ENCODE measurements at regions not wholly inside any gene's neighbourhood (a gene's known extent, or its start where the extent isn't known, plus 50 kb on each side); places are given as distances from the start of the nearest gene placed in this dataset.

GRCh38 chr2:56624181-56624580, 440.4 kb downstream of the CCDC85A start:
- DNase-seq, result no peak

GRCh38 chr2:56626927-56627326, 443.1 kb downstream of the CCDC85A start:
- no peak for DNase-seq

GRCh38 chr2:56630286-56630685, 446.5 kb downstream of the CCDC85A start:
- no peak for DNase-seq

- no peak for DNase-seq
Observed at GRCh38 chr2:56647997-56648396, 464.2 kb downstream of the CCDC85A start.

GRCh38 chr2:56648802-56649201, 465.0 kb downstream of the CCDC85A start:
- DNase-seq, result no peak

- DNase-seq, result no peak
Observed at GRCh38 chr2:56654936-56655335, 471.1 kb downstream of the CCDC85A start.

- no peak for DNase-seq
Observed at GRCh38 chr2:56656826-56657225, 473.0 kb downstream of the CCDC85A start.

- DNase-seq, result no peak
Observed at GRCh38 chr2:56666777-56667176, 483.0 kb downstream of the CCDC85A start.

GRCh38 chr2:56671973-56672569, 488.3 kb downstream of the CCDC85A start:
- DNase-seq, result no peak

- no peak for DNase-seq
Observed at GRCh38 chr2:56674084-56674483, 490.3 kb downstream of the CCDC85A start.

GRCh38 chr2:56676966-56677365, 493.2 kb downstream of the CCDC85A start:
- no peak for DNase-seq

- no peak for DNase-seq
Observed at GRCh38 chr2:56680971-56681631, 497.3 kb downstream of the CCDC85A start.

GRCh38 chr2:56681659-56682396, 498.0 kb downstream of the CCDC85A start:
- no peak for DNase-seq

- DNase-seq, result no peak
Observed at GRCh38 chr2:56682397-56682760, 498.6 kb downstream of the CCDC85A start.

GRCh38 chr2:56684327-56684726, 500.5 kb downstream of the CCDC85A start:
- no peak for DNase-seq

- no peak for DNase-seq
Observed at GRCh38 chr2:56685205-56685604, 501.4 kb downstream of the CCDC85A start.

- DNase-seq, result no peak
Observed at GRCh38 chr2:56687169-56687568, 503.4 kb downstream of the CCDC85A start.

GRCh38 chr2:56688661-56689060, 504.9 kb downstream of the CCDC85A start:
- DNase-seq, result no peak

GRCh38 chr2:56693501-56693900, 509.7 kb downstream of the CCDC85A start:
- no peak for DNase-seq

- DNase-seq, result no peak
Observed at GRCh38 chr2:56703001-56703400, 519.2 kb downstream of the CCDC85A start.

- no peak for DNase-seq
Observed at GRCh38 chr2:56705713-56706112, 521.9 kb downstream of the CCDC85A start.

GRCh38 chr2:56707218-56707617, 523.4 kb downstream of the CCDC85A start:
- DNase-seq, result no peak

- no peak for DNase-seq
Observed at GRCh38 chr2:56707650-56708049, 523.9 kb downstream of the CCDC85A start.

- DNase-seq, result no peak
Observed at GRCh38 chr2:56709181-56709580, 525.4 kb downstream of the CCDC85A start.

Measured in NCI-H1436 treated with DMSO at 0.1 percent for 48 hours (cell line).